CD8-positive, alpha-beta memory T cell (primary cell): ENCODE measurements at regions not wholly inside any gene's neighbourhood (a gene's known extent, or its start where the extent isn't known, plus 50 kb on each side); places are given as distances from the start of the nearest gene placed in this dataset.

ENCODE experiments used
- CTCF ChIA-PET: fragments of 350-600 bp; sonication (Branson Sonifier 250); formaldehyde crosslinking; loops from one replicate; lab custom pipeline; 2021; ENCODE audit warnings: antibody characterized with exemption; lab: Charles Lee
- POLR2A ChIA-PET: fragments of 350-600 bp; sonication (Branson Sonifier 250); formaldehyde crosslinking; loops from one replicate; lab custom pipeline; 2021; ENCODE audit warnings: antibody characterized with exemption; lab: Charles Lee
- DNase-seq, 5 donors: peaks; one replicate each; pipeline versions ENCODE4 v3.0.0 to v3.0.0-alpha.2; 2020 to 2022; ENCODE audit warnings: mixed read lengths in 1 of 5
- H3K27ac ChIP-seq: one replicate; pipeline ENCODE4 v1.7.0; 2013; ENCODE audit warnings: low read depth, mild to moderate bottlenecking, low read length, moderate library complexity
- H3K27me3 ChIP-seq: 2 replicates; pipeline ENCODE4 v1.7.0; 2013; ENCODE audit warnings: low read length, mild to moderate bottlenecking; ENCODE audit not compliant: insufficient read depth, poor library complexity, severe bottlenecking
- H3K36me3 ChIP-seq: 2 replicates; pipeline ENCODE4 v1.7.0; 2013; ENCODE audit warnings: mild to moderate bottlenecking, low read length, moderate library complexity; ENCODE audit not compliant: insufficient read depth
- H3K4me1 ChIP-seq: 2 replicates; pipeline ENCODE4 v1.7.0; 2013; ENCODE audit warnings: mild to moderate bottlenecking, low read length, moderate library complexity; ENCODE audit not compliant: insufficient read depth
- H3K4me3 ChIP-seq: 2 replicates; pipeline ENCODE4 v1.7.0; 2013; ENCODE audit warnings: mild to moderate bottlenecking, low read length
- H3K9me3 ChIP-seq: 2 replicates; pipeline ENCODE4 v1.7.0; 2013; ENCODE audit warnings: mild to moderate bottlenecking, low read length
- H3K27ac Mint-ChIP-seq, 8 donors: one replicate each; pipeline ENCODE4 v1.8.0; 2020 to 2021; ENCODE audit warnings: mixed read lengths in 8 of 8, mild to moderate bottlenecking in 6 of 8, inconsistent platforms in 3 of 8, moderate library complexity in 3 of 8
- H3K27me3 Mint-ChIP-seq, 2 donors: one replicate each; pipeline ENCODE4 v1.8.0; 2020 to 2021; ENCODE audit warnings: mixed read lengths in 2 of 2, mild to moderate bottlenecking in 1 of 2, moderate library complexity in 1 of 2
- H3K36me3 Mint-ChIP-seq, 3 donors: one replicate each; pipeline ENCODE4 v1.8.0; 2020 to 2021; ENCODE audit warnings: mixed read lengths in 3 of 3, inconsistent platforms in 1 of 3, mild to moderate bottlenecking in 1 of 3
- H3K4me1 Mint-ChIP-seq, 3 donors: one replicate each; pipeline ENCODE4 v1.8.0; 2020 to 2021; ENCODE audit warnings: mixed read lengths in 3 of 3, inconsistent platforms in 1 of 3, mild to moderate bottlenecking in 1 of 3
- H3K4me3 Mint-ChIP-seq, 7 donors: one replicate each; pipeline ENCODE4 v1.8.0; 2020 to 2021; ENCODE audit warnings: mixed read lengths in 7 of 7, mild to moderate bottlenecking in 6 of 7, moderate library complexity in 4 of 7, inconsistent platforms in 2 of 7
- H3K9me3 Mint-ChIP-seq, 5 donors: one replicate each; pipeline ENCODE4 v1.8.0; 2020 to 2022; ENCODE audit warnings: mixed read lengths in 5 of 5, mild to moderate bottlenecking in 3 of 5, moderate library complexity in 2 of 5, inconsistent platforms in 1 of 5

GRCh38 chr1:94304553-94304952 is 67.2 kb upstream of the ARHGAP29 start:
- Histone ChIP-seq H3K4me3 (no peak overlapping the region), H3K36me3 (no peaks in the 10 kb centered on the region), H3K27me3 (no peaks in the 10 kb centered on the region), H3K9me3 (no peaks in the 10 kb centered on the region), H3K27ac (no peak overlapping the region), H3K4me1 (no peaks in the 10 kb centered on the region)
- Mint-ChIP-seq H3K9me3 (peaks cover 0 to 2% (median 0%) of the 10 kb centered on the region in 5 donors), H3K27ac (no peak overlapping the region), H3K27me3 (peaks cover 13 to 34% of the 10 kb centered on the region in 2 donors), H3K4me1 (no peaks in the 10 kb centered on the region), H3K36me3 (no peaks in the 10 kb centered on the region), H3K4me3 (no peak overlapping the region)
- no peak for DNase-seq
- CTCF ChIA-PET = no interaction called here
- POLR2A ChIA-PET = no interaction called here

- H3K9me3 ChIP-seq = no peaks in the 10 kb centered on the region
- Mint-ChIP-seq H3K27me3 (peaks cover 13 to 34% of the 10 kb centered on the region in 2 donors), H3K27ac (no peak overlapping the region), H3K4me1 (no peaks in the 10 kb centered on the region), H3K36me3 (no peaks in the 10 kb centered on the region), H3K9me3 (no peaks in the 10 kb centered on the region), H3K4me3 (no peak overlapping the region)
- H3K27ac ChIP-seq = no peak overlapping the region
- no peaks in the 10 kb centered on the region for H3K36me3 ChIP-seq
- no peaks in the 10 kb centered on the region for H3K27me3 ChIP-seq
- H3K4me1 ChIP-seq = no peaks in the 10 kb centered on the region
- POLR2A ChIA-PET = no interaction called here
- DNase-seq = no peak
- no peak overlapping the region for H3K4me3 ChIP-seq
- CTCF ChIA-PET = no interaction called here
Observed at GRCh38 chr1:94303005-94303404, 65.6 kb upstream of the ARHGAP29 start.

- Histone ChIP-seq H3K9me3 (no peaks in the 10 kb centered on the region), H3K27ac (no peak overlapping the region), H3K27me3 (no peaks in the 10 kb centered on the region), H3K4me1 (no peaks in the 10 kb centered on the region), H3K36me3 (no peaks in the 10 kb centered on the region), H3K4me3 (no peak overlapping the region)
- CTCF ChIA-PET = no interaction called here
- H3K4me3 Mint-ChIP-seq = no peak overlapping the region
- H3K9me3 Mint-ChIP-seq = no peaks in the 10 kb centered on the region
- no peak overlapping the region for H3K27ac Mint-ChIP-seq
- DNase-seq = no peak
- no peaks in the 10 kb centered on the region for H3K4me1 Mint-ChIP-seq
- POLR2A ChIA-PET = no interaction called here
- no peaks in the 10 kb centered on the region for H3K36me3 Mint-ChIP-seq
- H3K27me3 Mint-ChIP-seq = peaks cover 13 to 37% of the 10 kb centered on the region in 2 donors
Observed at GRCh38 chr1:94302497-94302896, 65.1 kb upstream of the ARHGAP29 start.

GRCh38 chr1:94301186-94301585 is 63.8 kb upstream of the ARHGAP29 start:
- no peaks in the 10 kb centered on the region for H3K4me1 ChIP-seq
- CTCF ChIA-PET = no interaction called here

GRCh38 chr1:94300731-94301130 is 63.3 kb upstream of the ARHGAP29 start:
- H3K27ac Mint-ChIP-seq = no peak overlapping the region
- CTCF ChIA-PET = no interaction called here
- H3K4me3 Mint-ChIP-seq = no peak overlapping the region
- H3K4me1 Mint-ChIP-seq = no peaks in the 10 kb centered on the region
- Histone ChIP-seq H3K4me3 (no peak overlapping the region), H3K27me3 (no peaks in the 10 kb centered on the region), H3K4me1 (no peaks in the 10 kb centered on the region), H3K36me3 (no peaks in the 10 kb centered on the region), H3K27ac (no peak overlapping the region), H3K9me3 (no peaks in the 10 kb centered on the region)
- H3K9me3 Mint-ChIP-seq = no peaks in the 10 kb centered on the region
- peaks cover 13 to 37% of the 10 kb centered on the region in 2 donors for H3K27me3 Mint-ChIP-seq
- POLR2A ChIA-PET = no interaction called here
- H3K36me3 Mint-ChIP-seq = no peaks in the 10 kb centered on the region
- no peak for DNase-seq

More at GRCh38 chr1:94301186-94301585, 63.8 kb upstream of the ARHGAP29 start:
- H3K4me1 Mint-ChIP-seq = no peaks in the 10 kb centered on the region
- H3K9me3 ChIP-seq = no peaks in the 10 kb centered on the region
- H3K4me3 Mint-ChIP-seq = no peak overlapping the region
- no peaks in the 10 kb centered on the region for H3K36me3 ChIP-seq
- H3K27ac Mint-ChIP-seq = no peak overlapping the region
- no peaks in the 10 kb centered on the region for H3K36me3 Mint-ChIP-seq
- peaks cover 13 to 38% of the 10 kb centered on the region in 2 donors for H3K27me3 Mint-ChIP-seq
- H3K27ac ChIP-seq = no peak overlapping the region
- POLR2A ChIA-PET = no interaction called here
- no peak for DNase-seq
- H3K27me3 ChIP-seq = no peaks in the 10 kb centered on the region
- H3K9me3 Mint-ChIP-seq = no peaks in the 10 kb centered on the region
- no peak overlapping the region for H3K4me3 ChIP-seq

- no peaks in the 10 kb centered on the region for H3K36me3 Mint-ChIP-seq
- POLR2A ChIA-PET = no interaction called here
- no peaks in the 10 kb centered on the region for H3K27me3 ChIP-seq
- no peak overlapping the region for H3K27ac ChIP-seq
- H3K4me3 Mint-ChIP-seq = no peak overlapping the region
- no peaks in the 10 kb centered on the region for H3K36me3 ChIP-seq
- H3K4me1 Mint-ChIP-seq = no peaks in the 10 kb centered on the region
- H3K4me1 ChIP-seq = no peaks in the 10 kb centered on the region
- no peak overlapping the region for H3K4me3 ChIP-seq
- H3K27me3 Mint-ChIP-seq = peaks cover 13 to 29% of the 10 kb centered on the region in 2 donors
- no peak overlapping the region for H3K27ac Mint-ChIP-seq
- no peaks in the 10 kb centered on the region for H3K9me3 ChIP-seq
- no peaks in the 10 kb centered on the region for H3K9me3 Mint-ChIP-seq
- CTCF ChIA-PET = no interaction called here
- DNase-seq = no peak
Observed at GRCh38 chr1:94299627-94300553, 62.5 kb upstream of the ARHGAP29 start.

- Histone ChIP-seq H3K27ac (no peak overlapping the region), H3K27me3 (no peaks in the 10 kb centered on the region), H3K36me3 (no peaks in the 10 kb centered on the region), H3K4me3 (no peak overlapping the region), H3K4me1 (no peaks in the 10 kb centered on the region), H3K9me3 (no peaks in the 10 kb centered on the region)
- no peak overlapping the region for H3K27ac Mint-ChIP-seq
- no peaks in the 10 kb centered on the region for H3K36me3 Mint-ChIP-seq
- H3K9me3 Mint-ChIP-seq = no peaks in the 10 kb centered on the region
- no peak overlapping the region for H3K4me3 Mint-ChIP-seq
- CTCF ChIA-PET = no interaction called here
- DNase-seq = no peak
- no peaks in the 10 kb centered on the region for H3K4me1 Mint-ChIP-seq
- POLR2A ChIA-PET = no interaction called here
- peaks cover 8 to 22% of the 10 kb centered on the region in 2 donors for H3K27me3 Mint-ChIP-seq
Observed at GRCh38 chr1:94298861-94299260, 61.5 kb upstream of the ARHGAP29 start.

GRCh38 chr1:94296018-94296417 is 58.6 kb upstream of the ARHGAP29 start:
- H3K4me1 ChIP-seq = no peaks in the 10 kb centered on the region
- Mint-ChIP-seq H3K27me3 (peaks cover 10 to 22% of the 10 kb centered on the region in 2 donors), H3K27ac (no peak overlapping the region), H3K36me3 (no peaks in the 10 kb centered on the region), H3K4me1 (no peaks in the 10 kb centered on the region), H3K9me3 (no peaks in the 10 kb centered on the region), H3K4me3 (no peak overlapping the region)
- no peak overlapping the region for H3K4me3 ChIP-seq
- CTCF ChIA-PET = no interaction called here
- no peak for DNase-seq
- H3K36me3 ChIP-seq = no peaks in the 10 kb centered on the region
- H3K9me3 ChIP-seq = no peaks in the 10 kb centered on the region
- no peak overlapping the region for H3K27ac ChIP-seq
- H3K27me3 ChIP-seq = no peaks in the 10 kb centered on the region
- POLR2A ChIA-PET = no interaction called here
